OCI-LY3 (cell line): ENCODE measurements at regions not wholly inside any gene's neighbourhood (a gene's known extent, or its start where the extent isn't known, plus 50 kb on each side); places are given as distances from the start of the nearest gene placed in this dataset.

Source experiments
- CTCF ChIP-seq: fragments of 200-600, 300-600 bp; sonication (generic); IDR thresholded peaks from 2 replicates; pipeline ENCODE4 v1.5.1; 2014; ENCODE audit warnings: antibody characterized with exemption, low read length, low read depth
- EZH2phosphoT487 ChIP-seq: fragments of 200-600 bp; shearing (Covaris generic); IDR thresholded peaks from 2 replicates; pipeline ENCODE4 v1.6.1; 2018; ENCODE audit warnings: antibody characterized with exemption, mixed run types, low read depth

DNA sequence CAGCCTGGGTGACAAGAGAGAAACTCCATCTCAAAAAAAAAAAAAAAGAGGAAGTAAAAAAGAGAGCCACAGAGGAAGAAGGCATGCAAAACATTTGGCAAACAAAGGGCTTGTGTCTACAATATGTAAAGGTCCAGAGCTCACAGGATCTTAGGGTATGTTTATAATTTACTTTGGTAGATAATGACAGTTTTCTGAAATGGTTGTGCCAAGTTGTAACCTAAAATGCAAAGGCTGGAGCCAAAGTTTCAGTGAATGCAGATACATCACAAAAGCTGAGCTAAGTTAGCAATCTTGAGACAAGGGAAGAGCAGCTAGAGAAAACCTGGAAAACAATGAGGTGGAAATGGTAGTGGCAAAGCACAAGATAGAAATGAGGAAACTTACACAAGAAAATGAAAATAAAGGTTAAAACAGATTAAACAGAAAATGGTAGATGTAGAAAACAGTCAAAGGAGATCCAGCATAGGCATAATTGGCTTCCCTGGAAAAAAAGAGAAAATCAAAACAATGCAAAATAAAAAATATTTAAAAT, 77.5 kb upstream of the HK2 start:
- TF ChIP-seq CTCF: no peak
- TF ChIP-seq EZH2phosphoT487: no peak
